CD4-positive, CD25-positive, alpha-beta regulatory T cell (primary cell): ENCODE measurements at regions not wholly inside any gene's neighbourhood (a gene's known extent, or its start where the extent isn't known, plus 50 kb on each side); places are given as distances from the start of the nearest gene placed in this dataset.

Experiments used
- ATAC-seq, 2 donors: fragments of 150-1000 bp; cut with Tn5 transposase; one replicate each; pipeline ENCODE4 v1.10.0; 2021; ENCODE audit warnings: low read depth in 2 of 2, moderate number of reproducible peaks in 2 of 2, moderate library complexity in 1 of 2
- DNase-seq, 3 donors: peaks; one replicate each; pipeline versions ENCODE4 v3.0.0 to v3.0.0-alpha.2; 2012 to 2022; ENCODE audit warnings: mixed read lengths in 1 of 3
- H3K27ac ChIP-seq: one replicate; pipeline ENCODE4 v1.7.0; 2013; ENCODE audit warnings: mild to moderate bottlenecking, low read length; ENCODE audit not compliant: insufficient read depth, poor library complexity, severe bottlenecking
- H3K27me3 ChIP-seq: one replicate; pipeline ENCODE4 v1.7.0; 2013; ENCODE audit warnings: low read length; ENCODE audit not compliant: control insufficient read depth, insufficient read depth
- H3K36me3 ChIP-seq: one replicate; pipeline ENCODE4 v1.7.0; 2013; ENCODE audit warnings: mild to moderate bottlenecking, low read length, moderate library complexity; ENCODE audit not compliant: control insufficient read depth, insufficient read depth
- H3K4me1 ChIP-seq: 2 replicates; pipeline ENCODE4 v1.7.0; 2013; ENCODE audit warnings: mild to moderate bottlenecking, low read length; ENCODE audit not compliant: insufficient read depth, control insufficient read depth, poor library complexity, severe bottlenecking
- H3K4me3 ChIP-seq: one replicate; pipeline ENCODE4 v1.7.0; 2013; ENCODE audit warnings: low read depth, mild to moderate bottlenecking, low read length, moderate library complexity
- H3K9me3 ChIP-seq, 2 experiments: 1 replicate in 1 of 2; 2 replicates in 1 of 2; pipeline ENCODE4 v1.7.0; 2013; ENCODE audit warnings: low read length in 2 of 2, mild to moderate bottlenecking in 1 of 2, moderate library complexity in 1 of 2; ENCODE audit not compliant: control insufficient read depth in 2 of 2
- H3K27ac Mint-ChIP-seq, 3 donors: one replicate each; pipeline ENCODE4 v1.8.0; 2020 to 2022; ENCODE audit warnings: mild to moderate bottlenecking in 3 of 3, mixed read lengths in 3 of 3, moderate library complexity in 2 of 3
- H3K27me3 Mint-ChIP-seq: one replicate; pipeline ENCODE4 v1.8.0; 2022; ENCODE audit warnings: mild to moderate bottlenecking, mixed read lengths
- H3K36me3 Mint-ChIP-seq: one replicate; pipeline ENCODE4 v1.8.0; 2020; ENCODE audit warnings: mixed read lengths
- H3K4me1 Mint-ChIP-seq, 4 donors: one replicate each; pipeline ENCODE4 v1.8.0; 2020 to 2022; ENCODE audit warnings: mixed read lengths in 4 of 4, mild to moderate bottlenecking in 1 of 4
- H3K4me3 Mint-ChIP-seq, 4 donors: one replicate each; pipeline ENCODE4 v1.8.0; 2020 to 2022; ENCODE audit warnings: mild to moderate bottlenecking in 4 of 4, mixed read lengths in 4 of 4, moderate library complexity in 3 of 4
- H3K9me3 Mint-ChIP-seq, 7 donors: one replicate each; pipeline ENCODE4 v1.8.0; 2020 to 2022; ENCODE audit warnings: mixed read lengths in 7 of 7, mild to moderate bottlenecking in 3 of 7, moderate library complexity in 2 of 7

DNA sequence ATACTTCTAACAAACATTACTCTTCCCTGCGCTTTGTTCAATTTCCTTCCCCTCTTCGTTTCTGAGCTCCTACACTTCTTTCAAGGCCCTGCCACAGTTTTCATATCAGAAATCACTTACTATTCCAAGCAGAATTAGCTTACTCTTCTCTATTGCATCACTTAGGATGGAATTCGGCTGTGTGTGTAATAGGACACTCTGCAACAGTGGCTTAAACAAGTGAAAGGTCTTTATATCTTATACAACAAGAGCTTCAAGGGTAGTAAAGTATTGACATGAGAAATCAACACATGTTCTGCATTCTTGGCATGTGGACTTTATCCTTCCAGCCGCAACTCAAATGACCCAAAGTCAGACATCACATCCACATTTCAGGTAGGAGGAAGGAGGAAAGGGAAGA, 279.6 kb downstream of the PCDH20 start:
- Histone ChIP-seq H3K27me3 (no peaks in the 10 kb centered on the region), H3K4me1 (no peaks in the 10 kb centered on the region), H3K36me3 (no peaks in the 10 kb centered on the region), H3K4me3 (no peak overlapping the region), H3K9me3 (peaks cover 0 to 3% of the 10 kb centered on the region in 2 experiments), H3K27ac (no peak overlapping the region)
- Mint-ChIP-seq H3K36me3 (no peaks in the 10 kb centered on the region), H3K27ac (no peak overlapping the region), H3K4me1 (peaks cover 0 to 2% (median 0%) of the 10 kb centered on the region in 4 donors), H3K9me3 (peaks cover 0 to 3% (median 0%) of the 10 kb centered on the region in 7 donors), H3K27me3 (no peaks in the 10 kb centered on the region), H3K4me3 (no peak overlapping the region)
- no peak for ATAC-seq
- DNase-seq, result no peak

DNA sequence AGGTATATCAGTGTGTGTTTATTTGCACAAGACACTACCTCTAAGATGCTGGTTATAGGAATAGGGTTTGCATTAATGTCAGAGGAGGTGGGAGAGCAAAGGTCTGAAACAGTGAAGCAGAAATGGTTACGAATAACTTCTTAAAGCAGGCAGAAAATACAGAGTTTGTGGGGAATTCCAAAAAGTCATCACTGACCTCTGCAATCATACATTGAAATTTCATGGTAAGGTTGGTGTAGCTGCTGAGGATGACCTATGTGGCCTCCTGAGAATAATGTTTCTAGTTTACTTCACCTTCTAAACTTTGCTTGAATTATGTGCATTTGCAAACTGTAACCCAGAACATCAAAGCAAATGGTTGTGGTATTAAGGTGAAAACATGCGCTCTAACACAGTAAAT, 280.1 kb downstream of the PCDH20 start:
- Histone ChIP-seq H3K9me3 (no peaks in the 10 kb centered on the region), H3K4me3 (no peak overlapping the region), H3K27me3 (no peaks in the 10 kb centered on the region), H3K36me3 (no peaks in the 10 kb centered on the region), H3K4me1 (no peaks in the 10 kb centered on the region), H3K27ac (no peak overlapping the region)
- no peaks in the 10 kb centered on the region for H3K27me3 Mint-ChIP-seq
- no peak overlapping the region for H3K27ac Mint-ChIP-seq
- peaks cover 0 to 2% (median 0%) of the 10 kb centered on the region in 4 donors for H3K4me1 Mint-ChIP-seq
- H3K4me3 Mint-ChIP-seq, result no peak overlapping the region
- no peaks in the 10 kb centered on the region for H3K36me3 Mint-ChIP-seq
- H3K9me3 Mint-ChIP-seq, result peaks cover 0 to 3% (median 0%) of the 10 kb centered on the region in 7 donors
- ATAC-seq (no peak), DNase-seq (no peak)

DNA sequence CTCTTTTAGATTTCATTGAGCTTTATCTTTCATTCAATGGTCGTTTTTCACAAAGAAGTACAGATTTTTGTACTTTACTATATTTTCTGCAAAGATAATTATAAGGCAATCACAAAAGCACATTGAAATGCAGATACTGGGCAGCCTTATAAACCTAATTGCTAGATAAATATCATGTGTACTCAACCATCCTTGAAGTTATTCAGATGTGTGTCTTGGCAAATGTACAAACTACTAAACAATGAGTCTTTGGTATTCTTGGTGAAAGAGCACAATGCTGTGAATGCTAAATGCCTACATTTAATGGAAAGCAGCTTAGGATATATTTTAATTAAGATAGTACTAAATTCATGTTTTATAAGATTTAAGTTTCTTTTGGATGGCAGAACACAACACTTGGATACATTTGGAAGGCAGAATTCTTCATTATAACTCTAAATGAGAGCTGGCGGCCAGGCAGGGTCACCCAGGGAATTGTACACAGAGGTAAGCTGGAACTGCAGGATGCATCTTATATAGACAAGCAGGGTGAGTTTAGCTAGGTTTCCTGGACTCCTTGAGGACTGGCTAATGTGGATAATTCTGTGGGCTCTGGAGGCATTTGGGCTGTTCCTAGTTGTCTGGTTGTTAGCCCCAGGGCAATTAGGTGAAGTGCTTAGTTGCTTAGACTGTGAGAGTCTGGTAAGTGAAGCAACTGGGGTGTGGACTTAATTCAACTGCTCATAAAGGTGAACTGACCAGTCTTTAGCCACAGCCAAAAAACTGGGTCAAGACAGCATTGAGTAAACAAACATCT, 286.6 kb downstream of the PCDH20 start:
- Histone ChIP-seq H3K27ac (no peak overlapping the region), H3K4me1 (no peaks in the 10 kb centered on the region), H3K36me3 (no peaks in the 10 kb centered on the region), H3K9me3 (no peaks in the 10 kb centered on the region), H3K4me3 (no peak overlapping the region), H3K27me3 (no peaks in the 10 kb centered on the region)
- Mint-ChIP-seq H3K4me1 (peaks cover 0 to 2% (median 0%) of the 10 kb centered on the region in 4 donors), H3K4me3 (no peak overlapping the region), H3K27me3 (no peaks in the 10 kb centered on the region), H3K36me3 (no peaks in the 10 kb centered on the region), H3K9me3 (peaks cover 0 to 7% (median 4%) of the 10 kb centered on the region in 7 donors), H3K27ac (no peak overlapping the region)
- ATAC-seq (no peak), DNase-seq (no peak)

DNA sequence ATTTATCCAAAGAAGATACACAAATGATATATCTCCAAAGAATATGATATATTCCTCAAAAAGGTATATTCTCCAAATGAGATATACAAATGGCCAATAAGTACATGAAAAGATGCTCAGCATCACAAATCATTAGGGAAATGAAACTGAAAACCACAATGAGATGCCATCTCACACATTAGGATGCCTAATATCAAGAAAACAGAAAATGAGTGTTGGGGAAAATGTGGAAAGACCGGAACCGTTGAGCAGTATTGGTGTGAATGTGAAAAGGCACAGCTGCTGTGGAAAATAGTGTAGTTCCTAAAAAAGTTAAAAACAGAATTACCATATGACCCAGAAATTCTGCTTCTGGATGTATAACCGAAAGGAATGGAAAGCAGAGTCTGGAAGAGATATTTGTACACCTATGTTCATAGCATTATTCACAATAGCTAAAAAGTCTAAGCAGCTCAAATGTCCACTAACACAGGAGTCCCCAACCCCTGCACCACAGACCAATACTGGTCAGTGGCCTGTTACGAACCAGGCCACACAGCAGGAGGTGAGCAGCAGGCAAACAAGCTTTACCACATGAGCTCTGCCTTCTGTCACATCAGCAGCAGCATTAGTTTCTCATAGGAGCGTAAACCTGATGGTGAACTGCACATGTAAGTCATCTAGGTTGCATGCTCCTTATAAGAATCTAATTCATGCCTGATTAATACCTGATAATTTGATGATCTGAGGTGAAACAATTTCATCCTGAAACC, 291.9 kb downstream of the PCDH20 start:
- Mint-ChIP-seq H3K27me3 (peaks cover 2% of the 10 kb centered on the region), H3K4me3 (no peak overlapping the region), H3K27ac (no peak overlapping the region), H3K9me3 (peaks cover 0 to 15% (median 9%) of the 10 kb centered on the region in 7 donors), H3K36me3 (no peaks in the 10 kb centered on the region), H3K4me1 (no peaks in the 10 kb centered on the region)
- H3K4me3 ChIP-seq, result no peak overlapping the region
- ATAC-seq (no peak), DNase-seq (no peak)
- no peaks in the 10 kb centered on the region for H3K9me3 ChIP-seq
- H3K36me3 ChIP-seq, result no peaks in the 10 kb centered on the region
- H3K27ac ChIP-seq, result no peak overlapping the region
- H3K4me1 ChIP-seq, result no peaks in the 10 kb centered on the region
- no peaks in the 10 kb centered on the region for H3K27me3 ChIP-seq

DNA sequence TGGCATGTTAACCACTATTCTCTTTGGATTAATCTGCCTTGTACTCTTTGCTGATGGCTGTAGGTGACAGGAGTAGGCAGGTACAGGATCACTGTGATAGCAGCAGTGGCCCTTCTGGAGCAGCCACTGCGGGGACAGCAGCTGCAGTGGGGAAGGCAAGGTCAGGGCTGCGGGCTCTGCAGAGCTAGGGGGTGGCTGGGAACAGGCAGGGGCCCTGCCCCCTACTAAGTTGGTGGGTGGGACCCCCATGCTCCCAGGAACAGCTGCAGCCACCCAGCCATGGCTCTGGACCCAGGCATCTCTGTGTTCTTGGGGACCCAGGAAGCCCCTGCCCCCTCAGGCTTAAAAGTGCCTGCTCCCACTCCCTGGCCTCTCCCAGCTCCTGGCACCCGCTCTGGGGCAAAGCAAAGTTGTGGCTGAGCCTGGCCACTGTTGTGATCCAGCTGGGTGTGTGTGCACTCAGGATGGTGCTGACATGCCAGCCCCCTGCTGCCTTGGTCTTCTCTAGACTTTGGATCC, 302.4 kb downstream of the PCDH20 start:
- peaks cover 0 to 5% of the 10 kb centered on the region in 2 experiments for H3K9me3 ChIP-seq
- Mint-ChIP-seq H3K27ac (no peak overlapping the region), H3K9me3 (peaks cover 0 to 8% (median 2%) of the 10 kb centered on the region in 7 donors), H3K27me3 (no peaks in the 10 kb centered on the region), H3K4me1 (no peaks in the 10 kb centered on the region), H3K36me3 (no peaks in the 10 kb centered on the region), H3K4me3 (peak overlapping the region in 1 of 4 donors; percentile 32)
- no peak for ATAC-seq
- no peaks in the 10 kb centered on the region for H3K36me3 ChIP-seq
- DNase-seq, result no peak
- H3K27me3 ChIP-seq, result no peaks in the 10 kb centered on the region
- H3K27ac ChIP-seq, result no peak overlapping the region
- H3K4me1 ChIP-seq, result no peaks in the 10 kb centered on the region
- H3K4me3 ChIP-seq, result no peak overlapping the region

DNA sequence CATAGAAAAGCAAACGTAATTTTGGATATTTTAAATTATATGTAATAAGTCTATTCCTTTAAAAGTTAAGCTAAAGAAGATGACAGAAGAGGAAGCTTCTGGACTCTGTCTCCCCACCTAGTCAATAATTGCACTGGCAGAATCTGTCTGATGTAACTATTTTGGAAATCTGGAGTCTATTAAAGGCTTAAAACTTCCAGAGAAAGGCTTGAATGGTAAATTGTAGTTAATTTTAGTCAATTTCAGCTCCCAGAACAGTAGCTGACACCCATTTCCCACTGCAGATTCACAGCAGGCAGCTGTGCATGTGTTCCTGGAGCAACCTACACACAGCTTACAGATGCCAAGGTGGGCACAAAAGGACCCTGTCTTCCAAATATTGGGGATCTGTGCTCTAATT, 304.1 kb downstream of the PCDH20 start:
- Mint-ChIP-seq H3K36me3 (no peaks in the 10 kb centered on the region), H3K4me3 (no peak overlapping the region), H3K27ac (no peak overlapping the region), H3K9me3 (peaks cover 0 to 10% (median 2%) of the 10 kb centered on the region in 7 donors), H3K27me3 (no peaks in the 10 kb centered on the region), H3K4me1 (no peaks in the 10 kb centered on the region)
- no peaks in the 10 kb centered on the region for H3K27me3 ChIP-seq
- no peak for ATAC-seq
- H3K27ac ChIP-seq, result no peak overlapping the region
- no peak overlapping the region for H3K4me3 ChIP-seq
- H3K9me3 ChIP-seq, result peaks cover 0 to 5% of the 10 kb centered on the region in 2 experiments
- DNase-seq, result no peak
- H3K36me3 ChIP-seq, result no peaks in the 10 kb centered on the region
- no peaks in the 10 kb centered on the region for H3K4me1 ChIP-seq

DNA sequence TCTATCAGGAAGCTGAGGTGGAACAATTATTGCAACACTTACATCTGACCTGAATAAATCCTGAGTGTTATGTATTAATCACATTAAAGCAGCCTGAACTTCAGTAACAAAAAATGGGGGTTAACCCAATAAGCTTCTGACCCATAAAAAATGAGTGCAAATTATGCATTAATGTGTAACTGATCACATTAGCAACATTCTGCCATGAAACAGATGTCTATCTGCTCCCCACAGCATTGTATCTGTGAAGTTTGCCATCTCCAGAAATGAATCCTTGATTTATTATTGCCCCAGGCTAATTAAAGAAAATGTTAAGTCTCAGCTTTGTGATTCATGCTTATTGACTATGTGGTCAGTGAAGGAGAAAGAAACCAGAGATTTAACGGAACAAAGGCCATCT, 304.9 kb downstream of the PCDH20 start:
- Mint-ChIP-seq H3K9me3 (peaks cover 0 to 10% (median 2%) of the 10 kb centered on the region in 7 donors), H3K36me3 (no peaks in the 10 kb centered on the region), H3K4me3 (no peak overlapping the region), H3K27ac (no peak overlapping the region), H3K27me3 (no peaks in the 10 kb centered on the region), H3K4me1 (no peaks in the 10 kb centered on the region)
- Histone ChIP-seq H3K9me3 (peaks cover 0 to 5% of the 10 kb centered on the region in 2 experiments), H3K27ac (no peak overlapping the region), H3K36me3 (no peaks in the 10 kb centered on the region), H3K27me3 (no peaks in the 10 kb centered on the region), H3K4me3 (no peak overlapping the region), H3K4me1 (no peaks in the 10 kb centered on the region)
- DNase-seq (no peak), ATAC-seq (no peak)
